ENCODE measurements at regions not wholly inside any gene's neighbourhood (a gene's known extent, or its start where the extent isn't known, plus 50 kb on each side); places are given as distances from the start of the nearest gene placed in this dataset.

DNA sequence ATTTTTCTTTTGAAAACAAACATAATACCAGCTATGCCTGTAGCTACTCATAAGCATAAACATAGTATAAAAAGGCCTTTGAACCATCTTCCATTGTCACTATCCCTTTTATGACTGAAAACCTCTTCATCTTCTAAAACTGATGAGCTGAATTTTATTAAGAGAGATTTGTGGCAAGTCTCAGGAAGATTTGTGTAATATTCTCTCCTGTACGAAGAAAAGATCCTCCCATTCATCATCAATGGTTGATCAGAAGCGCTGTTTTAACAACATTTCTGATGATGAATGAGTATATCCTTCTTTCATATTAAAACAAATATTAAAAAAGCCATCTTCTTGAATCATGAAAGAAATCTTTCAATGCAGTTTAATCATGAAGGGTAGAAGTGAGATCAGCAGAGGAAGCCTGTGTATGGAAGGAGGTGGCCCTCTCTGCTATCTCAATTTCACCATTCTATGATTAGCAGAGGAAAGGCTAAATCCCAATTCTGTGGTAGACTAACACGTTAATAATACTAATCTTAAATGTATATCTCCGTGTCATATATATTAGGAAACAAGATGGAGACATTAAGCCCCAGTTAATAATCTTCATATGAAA, 430.2 kb downstream of the FRK start:
- TF ChIP-seq EZH2 (IDR thresholded peaks at IDR 0.05; ENCODE audit: borderline replicate concordance, low read depth, low read length, poor library complexity, severe bottlenecking): no peak
- TF ChIP-seq, protein P1, sequence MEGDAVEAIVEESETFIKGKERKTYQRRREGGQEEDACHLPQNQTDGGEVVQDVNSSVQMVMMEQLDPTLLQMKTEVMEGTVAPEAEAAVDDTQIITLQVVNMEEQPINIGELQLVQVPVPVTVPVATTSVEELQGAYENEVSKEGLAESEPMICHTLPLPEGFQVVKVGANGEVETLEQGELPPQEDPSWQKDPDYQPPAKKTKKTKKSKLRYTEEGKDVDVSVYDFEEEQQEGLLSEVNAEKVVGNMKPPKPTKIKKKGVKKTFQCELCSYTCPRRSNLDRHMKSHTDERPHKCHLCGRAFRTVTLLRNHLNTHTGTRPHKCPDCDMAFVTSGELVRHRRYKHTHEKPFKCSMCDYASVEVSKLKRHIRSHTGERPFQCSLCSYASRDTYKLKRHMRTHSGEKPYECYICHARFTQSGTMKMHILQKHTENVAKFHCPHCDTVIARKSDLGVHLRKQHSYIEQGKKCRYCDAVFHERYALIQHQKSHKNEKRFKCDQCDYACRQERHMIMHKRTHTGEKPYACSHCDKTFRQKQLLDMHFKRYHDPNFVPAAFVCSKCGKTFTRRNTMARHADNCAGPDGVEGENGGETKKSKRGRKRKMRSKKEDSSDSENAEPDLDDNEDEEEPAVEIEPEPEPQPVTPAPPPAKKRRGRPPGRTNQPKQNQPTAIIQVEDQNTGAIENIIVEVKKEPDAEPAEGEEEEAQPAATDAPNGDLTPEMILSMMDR (conservative IDR thresholded peaks at IDR 0.05; ENCODE audit: low read depth, low read length): no peak
- no peak overlapping the region for H3K4me3 ChIP-seq (ENCODE audit: low read depth, low read length, poor library complexity, severe bottlenecking)
- POLR2A ChIA-PET (ENCODE audit: low non-redundant PET): no interaction called here
- intact Hi-C loops (cut with micrococcal nuclease; ENCODE audit: unreplicated experiment): no loop called here
- no peaks in the 10 kb centered on the region for H3K4me1 ChIP-seq (ENCODE audit: insufficient read depth, low read length, poor library complexity, severe bottlenecking)
- H3K9me3 ChIP-seq (ENCODE audit: low read depth, low read length, poor library complexity, severe bottlenecking): no peaks in the 10 kb centered on the region
- CTCF ChIA-PET: no interaction called here
- DNase-seq (ENCODE audit: low spot score): no peak
- BruUV-seq (replicated peaks): no TSS peak
- no peaks in the 10 kb centered on the region for H3K36me3 ChIP-seq (ENCODE audit: insufficient read depth, low read length, poor library complexity, severe bottlenecking)
- no peaks in the 10 kb centered on the region for H3K27me3 ChIP-seq (replicated peaks; ENCODE audit: insufficient read depth, low read depth, low read length, poor library complexity)
- no peak overlapping the region for H3K27ac ChIP-seq (ENCODE audit: low read depth, low read length, poor library complexity, severe bottlenecking)

DNA sequence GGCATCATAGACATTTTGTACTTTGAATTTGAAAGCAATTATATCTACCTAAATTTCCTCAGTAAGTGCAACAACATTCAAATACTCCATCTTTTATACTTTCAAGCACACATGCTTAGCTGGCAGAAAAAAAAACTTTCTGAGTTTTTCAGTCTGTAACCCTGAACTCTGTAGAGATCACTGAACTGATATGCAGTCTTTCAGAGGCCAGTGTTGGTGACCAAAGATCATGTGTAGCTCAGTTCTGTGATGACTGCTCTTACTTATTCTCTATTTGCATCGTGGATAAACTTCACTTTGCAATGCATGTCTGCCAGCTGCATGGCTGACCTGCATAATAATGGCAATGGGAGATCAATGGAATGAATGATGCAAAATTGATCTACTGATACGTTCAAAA, 431.3 kb downstream of the FRK start:
- intact Hi-C loops (cut with micrococcal nuclease; ENCODE audit: unreplicated experiment): no loop called here
- Histone ChIP-seq H3K27me3 (replicated peaks; ENCODE audit: insufficient read depth, low read depth, low read length, poor library complexity) (no peaks in the 10 kb centered on the region), H3K4me3 (ENCODE audit: low read depth, low read length, poor library complexity, severe bottlenecking) (no peak overlapping the region), H3K36me3 (ENCODE audit: insufficient read depth, low read length, poor library complexity, severe bottlenecking) (no peaks in the 10 kb centered on the region), H3K4me1 (ENCODE audit: insufficient read depth, low read length, poor library complexity, severe bottlenecking) (no peaks in the 10 kb centered on the region), H3K27ac (ENCODE audit: low read depth, low read length, poor library complexity, severe bottlenecking) (no peak overlapping the region), H3K9me3 (ENCODE audit: low read depth, low read length, poor library complexity, severe bottlenecking) (no peaks in the 10 kb centered on the region)
- TF ChIP-seq, protein P1 (conservative IDR thresholded peaks at IDR 0.05; ENCODE audit: low read depth, low read length): no peak
- no peak for TF ChIP-seq EZH2 (IDR thresholded peaks at IDR 0.05; ENCODE audit: borderline replicate concordance, low read depth, low read length, poor library complexity, severe bottlenecking)
- CTCF ChIA-PET: no interaction called here
- POLR2A ChIA-PET (ENCODE audit: low non-redundant PET): no interaction called here
- no TSS peak for BruUV-seq (replicated peaks)
- DNase-seq (ENCODE audit: low spot score): no peak

DNA sequence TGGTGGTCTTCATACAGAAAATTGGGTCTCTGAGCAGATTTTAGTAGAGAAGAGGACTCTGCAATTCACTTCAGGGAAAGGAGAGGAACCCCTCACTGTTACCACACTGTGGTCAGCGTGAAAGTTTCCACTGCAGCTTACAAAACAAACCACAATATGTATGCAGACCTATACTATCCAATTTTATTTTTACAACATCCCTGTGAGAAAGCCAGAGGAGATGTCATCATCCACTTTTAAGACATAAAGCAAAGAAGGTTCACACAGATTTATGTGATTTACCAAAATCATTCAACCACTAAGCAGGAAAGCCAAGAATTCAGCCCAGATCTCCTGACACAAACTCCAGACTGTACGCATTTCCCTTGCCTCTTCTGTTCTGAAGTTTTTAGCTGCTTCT, 442.4 kb downstream of the FRK start:
- no TSS peak for BruUV-seq (replicated peaks)
- ChIA-PET POLR2A (ENCODE audit: low non-redundant PET) (no interaction called here), CTCF (interaction anchor here (0.6 kb wide), 1 partner anchor 496 kb away, joined by 9 read pairs; no protein-coding TSS in a partner anchor)
- Histone ChIP-seq H3K27me3 (replicated peaks; ENCODE audit: insufficient read depth, low read depth, low read length, poor library complexity) (peaks cover 8% of the 10 kb centered on the region), H3K36me3 (ENCODE audit: insufficient read depth, low read length, poor library complexity, severe bottlenecking) (no peaks in the 10 kb centered on the region), H3K27ac (ENCODE audit: low read depth, low read length, poor library complexity, severe bottlenecking) (no peak overlapping the region), H3K9me3 (ENCODE audit: low read depth, low read length, poor library complexity, severe bottlenecking) (no peaks in the 10 kb centered on the region), H3K4me1 (ENCODE audit: insufficient read depth, low read length, poor library complexity, severe bottlenecking) (no peaks in the 10 kb centered on the region), H3K4me3 (ENCODE audit: low read depth, low read length, poor library complexity, severe bottlenecking) (no peak overlapping the region)
- no peak for DNase-seq (ENCODE audit: low spot score)
- no peak for TF ChIP-seq EZH2 (IDR thresholded peaks at IDR 0.05; ENCODE audit: borderline replicate concordance, low read depth, low read length, poor library complexity, severe bottlenecking)
- TF ChIP-seq, protein P1 (conservative IDR thresholded peaks at IDR 0.05; ENCODE audit: low read depth, low read length): no peak
- intact Hi-C loops (cut with micrococcal nuclease; ENCODE audit: unreplicated experiment): no loop called here

Data from A673 (cell line).